Eye (tissue), 1 donor: ENCODE measurements at regions not wholly inside any gene's neighbourhood (a gene's known extent, or its start where the extent isn't known, plus 50 kb on each side); places are given as distances from the start of the nearest gene placed in this dataset.
"Not testable (repeated sequence)": the region's sequence is repeated elsewhere in the genome, so short reads cannot be mapped to it uniquely, and the experiment has no call there.

ENCODE experiments used
- DNase-seq: peaks from one replicate; pipeline ENCODE4 v3.0.0-alpha.2; 2015

DNA sequence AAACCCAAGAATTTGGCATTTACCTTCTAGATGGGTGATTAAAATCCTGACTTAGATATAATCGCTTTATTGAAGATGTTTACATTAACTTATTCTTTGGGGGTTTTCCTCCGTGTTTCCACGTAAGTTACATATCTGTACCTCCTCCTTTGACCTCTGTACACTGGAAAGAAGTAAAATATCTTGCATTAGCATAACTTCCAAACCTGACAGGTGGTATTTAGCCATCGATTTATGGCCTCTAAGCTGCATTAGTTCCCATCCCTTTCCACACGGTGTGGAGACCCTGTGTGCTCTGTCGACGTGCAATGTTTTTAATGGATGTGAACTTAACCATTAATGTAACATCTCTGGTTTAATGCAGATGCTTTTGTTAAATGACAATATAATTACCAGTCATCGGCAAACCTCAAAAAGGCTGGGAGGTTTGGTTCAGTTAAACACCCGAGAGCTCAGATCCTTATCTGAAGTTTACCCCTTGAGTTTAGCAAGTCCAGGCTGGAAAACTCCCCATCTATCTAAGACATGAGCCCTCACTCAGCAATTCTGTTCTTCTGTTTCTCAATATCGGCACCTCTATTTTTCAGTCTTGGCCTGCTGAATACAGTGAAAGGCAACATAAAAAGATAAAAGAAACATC is 295.2 kb downstream of the GATA3 start:
- no peak for DNase-seq

DNA sequence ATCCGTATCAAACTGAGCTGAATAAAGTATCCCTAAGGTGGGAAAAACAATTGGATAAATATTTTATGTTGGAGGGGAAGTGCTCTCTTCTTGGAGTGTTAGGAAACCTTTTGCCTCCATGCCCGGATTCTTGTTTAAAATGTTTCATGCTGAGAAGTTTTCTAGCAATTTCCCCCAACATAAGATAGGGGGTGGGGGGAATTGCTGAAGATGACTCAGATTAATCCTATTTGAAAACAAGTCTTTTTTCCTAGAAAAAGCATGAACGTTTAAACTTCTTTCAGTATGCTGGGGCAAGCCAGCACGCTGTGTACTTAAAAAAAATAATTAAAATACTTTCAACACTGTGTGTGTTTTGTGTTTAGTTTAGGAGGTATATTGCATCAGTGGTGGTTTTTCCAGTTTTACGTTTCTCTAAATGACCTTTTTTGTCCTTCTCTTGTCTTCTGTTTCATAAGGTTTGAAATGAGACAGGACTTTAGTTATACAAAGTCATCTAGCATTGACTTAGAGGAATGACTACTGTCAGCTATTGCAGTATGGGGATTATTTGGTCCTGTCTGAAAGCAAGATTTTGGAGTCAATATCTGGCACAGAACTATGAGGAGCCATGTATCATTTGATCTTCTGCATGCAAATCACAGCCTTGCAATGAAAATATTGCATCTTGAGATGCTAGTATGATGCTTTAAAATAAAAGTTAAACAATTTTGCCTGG is 295.9 kb downstream of the GATA3 start:
- DNase-seq = no peak

DNA sequence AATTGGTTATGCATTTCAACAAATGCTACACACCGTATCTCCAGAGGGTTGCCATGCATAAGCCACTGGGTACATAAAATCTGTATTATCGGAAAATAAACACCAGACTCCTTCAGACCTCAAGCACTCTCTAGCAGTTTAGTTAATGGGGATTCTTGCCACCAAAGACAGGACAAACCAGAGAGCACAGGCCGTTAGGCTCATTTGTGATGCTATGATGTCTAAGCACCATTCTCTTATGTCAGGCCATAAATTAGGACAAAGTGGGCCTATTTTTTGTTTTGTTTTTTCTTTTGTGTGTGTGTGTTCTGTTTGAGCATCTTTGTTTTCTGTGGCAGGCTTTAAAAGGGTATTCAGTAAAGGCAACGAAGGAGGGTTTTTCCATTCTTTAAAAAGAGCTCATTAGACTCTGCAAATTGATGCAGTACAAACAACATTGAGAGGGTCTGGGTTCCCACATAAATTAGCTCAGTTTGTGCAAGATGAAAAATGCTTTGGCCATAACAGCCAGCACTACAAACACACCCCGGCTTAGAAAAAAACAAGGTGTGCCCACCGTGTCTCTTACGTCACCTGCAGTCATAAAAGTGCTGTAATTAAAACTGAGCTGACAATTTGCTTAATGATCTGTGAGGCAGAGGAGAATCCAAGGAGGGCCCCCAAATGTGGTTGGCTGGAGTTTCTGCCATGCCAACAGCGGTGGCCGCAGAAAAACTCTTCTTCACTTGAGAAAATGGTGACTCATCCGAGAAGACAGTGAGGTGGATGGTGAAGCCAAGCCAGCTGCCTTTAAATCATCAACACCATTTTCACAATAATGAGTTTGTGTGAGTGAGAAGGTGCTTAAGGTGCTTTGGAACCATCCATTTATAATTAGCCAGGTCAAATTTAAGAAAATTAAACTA is 297.9 kb downstream of the GATA3 start:
- no peak for DNase-seq

DNA sequence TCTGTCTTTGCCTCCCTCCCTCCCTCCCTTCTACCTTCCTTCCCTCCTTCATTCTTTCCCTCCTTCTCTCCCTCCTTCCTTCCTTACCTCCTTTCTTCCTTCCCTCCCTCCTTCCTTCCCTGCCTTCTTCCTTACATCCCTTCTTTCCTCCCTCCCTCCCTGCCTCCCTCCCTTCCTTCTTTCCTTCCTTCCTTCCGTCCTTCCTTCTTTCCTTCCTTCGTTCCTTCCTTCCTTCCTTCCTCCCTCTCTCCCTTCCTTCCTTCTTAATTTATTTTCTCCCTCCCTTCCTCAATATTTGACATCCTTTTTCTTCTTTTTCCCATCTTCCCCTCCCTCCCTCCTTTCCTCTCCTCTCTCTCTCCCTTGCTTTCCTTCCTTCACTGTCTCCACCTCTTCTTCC is 301.8 kb downstream of the GATA3 start:
- no peak for DNase-seq

DNA sequence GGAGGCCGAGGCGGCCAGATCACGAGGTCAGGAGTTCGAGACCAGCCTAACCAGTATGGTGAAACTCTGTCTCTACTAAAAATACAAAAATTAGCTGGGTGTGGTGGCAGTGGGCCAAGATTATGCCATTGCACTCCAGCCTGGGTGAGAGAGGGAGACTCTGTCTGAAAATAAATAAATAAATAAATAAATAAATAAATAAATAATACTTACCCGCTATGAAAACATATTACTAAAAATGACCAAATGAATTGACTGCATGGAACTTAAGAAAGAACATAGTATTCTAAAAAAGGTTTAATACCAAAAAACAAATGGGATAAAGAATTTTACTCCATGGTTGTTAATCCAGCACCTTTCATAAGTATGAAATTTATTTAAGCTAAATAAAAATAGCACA is 305.0 kb downstream of the GATA3 start:
- no peak for DNase-seq

DNA sequence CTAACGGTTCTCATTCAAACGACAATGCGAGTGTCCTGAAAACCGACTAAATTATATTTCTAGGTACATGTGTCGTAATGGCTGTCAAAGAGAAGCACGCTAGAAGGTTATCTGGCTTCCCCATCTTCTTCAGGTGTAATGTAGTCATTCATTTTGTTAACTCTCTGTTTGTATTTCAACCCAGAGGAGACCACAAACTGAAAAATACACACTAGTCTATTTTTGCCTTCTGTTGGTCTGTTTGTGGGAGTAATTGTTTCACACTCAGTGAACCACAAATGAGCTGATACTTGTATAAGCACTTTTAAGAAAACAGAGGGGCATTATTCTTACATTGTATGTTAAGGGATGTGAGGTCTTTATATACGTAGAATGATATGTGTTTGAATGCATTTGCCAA is 305.9 kb downstream of the GATA3 start:
- DNase-seq = no peak

DNA sequence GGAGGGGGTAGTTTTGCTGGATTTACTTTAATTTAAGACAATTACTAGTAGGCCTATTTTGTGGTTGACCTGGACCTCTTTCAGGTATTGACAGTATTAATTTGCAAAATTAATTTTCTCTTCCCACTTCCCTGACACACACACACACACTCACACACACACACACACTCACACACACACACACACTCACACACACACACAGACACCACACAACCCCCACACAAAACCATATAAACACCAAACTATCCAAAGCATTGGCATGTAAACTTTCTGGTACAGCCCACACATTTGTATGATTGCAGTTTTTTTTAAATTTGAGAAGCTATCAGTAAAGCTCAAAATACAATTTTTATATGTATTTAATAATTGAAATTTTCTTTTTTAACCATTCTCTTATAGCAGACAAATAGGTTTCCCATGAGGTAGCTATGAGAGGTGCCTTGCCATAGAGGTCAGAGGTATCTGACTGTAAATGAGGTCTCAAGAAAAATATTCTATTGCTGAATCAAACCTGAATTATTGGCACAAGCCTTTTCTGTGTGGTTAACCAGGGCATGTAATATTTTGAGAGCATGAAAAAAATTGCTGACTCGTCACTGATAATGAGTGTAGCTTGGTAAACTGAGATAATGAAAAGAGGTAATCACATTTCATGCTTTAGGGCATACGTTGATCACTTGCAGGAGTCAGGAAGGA is 306.5 kb downstream of the GATA3 start:
- no peak for DNase-seq

DNA sequence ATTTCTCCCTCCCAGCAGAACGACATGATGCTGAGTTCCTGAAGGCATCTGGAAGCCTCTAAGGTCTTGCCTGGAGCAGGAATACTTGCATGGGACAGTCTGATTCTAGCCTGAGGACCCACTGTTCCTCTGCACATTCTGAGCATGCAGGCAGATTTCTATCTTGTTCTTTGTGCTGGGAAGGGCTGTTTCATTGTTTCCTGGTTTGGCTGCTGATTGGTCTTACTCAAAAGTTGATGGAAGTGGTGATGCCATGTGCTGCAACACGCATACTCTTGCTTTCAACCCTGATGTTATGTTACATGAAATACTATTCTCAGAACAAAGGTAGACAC is 307.0 kb downstream of the GATA3 start:
- no peak for DNase-seq

DNA sequence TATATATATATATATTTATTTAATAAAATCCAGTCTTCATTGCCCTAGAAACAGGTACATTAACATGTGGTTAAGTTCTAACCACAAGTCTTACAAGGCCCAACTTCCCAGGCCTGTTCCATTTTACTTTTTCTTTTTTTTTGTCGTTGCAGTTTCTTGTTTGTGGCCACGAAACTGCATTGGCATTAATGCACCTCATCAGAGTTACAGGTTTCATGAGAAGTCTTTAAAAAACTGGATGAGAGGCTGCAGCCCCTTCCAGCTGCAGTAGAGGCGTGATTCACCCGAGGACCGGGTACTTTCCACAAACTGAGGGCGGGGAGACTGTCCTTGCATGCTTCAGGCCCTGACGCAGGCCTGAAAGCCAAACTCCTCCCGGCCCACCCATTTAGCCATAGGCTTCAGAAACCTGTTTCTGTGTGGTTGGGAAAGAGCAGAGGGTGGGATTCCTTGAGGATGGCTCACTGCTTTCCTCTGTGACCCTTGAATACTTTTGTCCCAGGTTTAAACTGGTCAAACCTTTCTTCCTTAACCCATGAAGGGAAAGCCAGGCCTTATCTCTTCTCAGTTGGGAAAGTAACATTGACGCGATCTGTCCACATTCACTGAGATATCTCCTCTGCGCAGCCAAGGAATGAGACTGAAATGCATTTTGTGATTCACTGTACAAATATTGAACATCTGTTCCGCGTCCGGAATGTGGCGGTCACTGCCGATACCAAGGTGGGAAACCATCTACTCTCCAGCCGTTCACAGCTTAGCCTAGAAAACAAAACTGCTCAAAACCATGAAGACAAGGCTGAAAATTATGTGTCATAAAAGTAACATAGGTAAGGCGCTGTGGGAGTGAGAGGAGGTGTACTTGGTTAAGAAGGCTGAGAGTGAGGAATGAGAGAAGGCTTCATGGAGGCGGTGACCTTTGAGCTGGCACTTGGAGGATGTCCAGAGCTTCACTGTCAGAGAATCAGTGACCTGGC is 311.7 kb downstream of the GATA3 start:
- DNase-seq = no peak

DNA sequence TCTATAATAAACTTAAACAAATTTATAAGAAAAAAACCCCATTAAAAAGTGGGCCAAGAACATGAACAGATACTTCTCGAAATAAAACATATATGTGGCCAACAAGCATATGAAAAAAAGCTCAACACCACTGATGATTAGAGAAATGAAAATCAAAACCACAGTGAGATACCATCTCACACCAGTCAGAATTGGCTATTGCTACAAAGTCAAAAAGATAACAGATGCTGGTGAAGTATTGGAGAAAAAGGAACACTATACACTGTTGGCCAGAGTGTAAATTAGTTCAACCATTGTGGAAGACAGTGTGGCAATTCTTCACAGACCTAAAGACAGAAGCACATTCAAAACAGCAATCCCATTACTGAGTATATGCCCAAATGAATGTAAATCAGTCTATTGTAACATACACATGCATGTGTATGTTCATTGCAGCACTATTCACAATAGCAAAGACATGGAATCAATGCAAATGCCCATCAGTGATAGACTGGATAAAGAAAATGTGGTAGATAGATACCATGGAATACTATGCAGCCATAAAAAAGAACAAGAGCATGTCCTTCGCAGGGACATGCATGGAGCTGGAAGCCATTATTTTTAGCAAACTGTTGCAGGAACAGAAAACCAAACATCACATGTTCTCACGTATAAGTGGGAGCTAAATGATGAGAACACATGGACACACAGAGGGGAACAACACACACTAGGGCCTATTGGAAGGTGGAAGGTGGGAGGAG is 313.4 kb downstream of the GATA3 start:
- not testable (repeated sequence) for DNase-seq

DNA sequence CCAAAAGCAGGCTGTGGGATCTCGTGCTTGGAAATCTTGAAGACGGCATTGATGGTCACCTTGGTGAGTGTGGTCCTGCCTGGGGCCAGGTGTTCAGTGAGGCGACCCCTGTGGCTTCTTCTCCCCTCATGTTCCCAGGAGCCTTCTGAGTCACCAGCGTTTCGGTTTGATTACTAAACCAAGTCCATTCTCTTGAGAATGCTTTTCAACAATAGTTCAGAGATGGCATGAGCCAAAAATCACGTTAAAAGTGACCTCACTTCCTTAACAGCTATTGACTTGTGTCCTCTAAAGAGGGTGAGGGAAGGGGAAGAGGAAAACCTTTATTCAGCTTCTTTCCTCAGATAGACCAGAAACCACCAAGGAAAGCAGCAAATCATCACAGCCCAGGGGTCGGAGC is 315.2 kb downstream of the GATA3 start:
- DNase-seq = no peak

DNA sequence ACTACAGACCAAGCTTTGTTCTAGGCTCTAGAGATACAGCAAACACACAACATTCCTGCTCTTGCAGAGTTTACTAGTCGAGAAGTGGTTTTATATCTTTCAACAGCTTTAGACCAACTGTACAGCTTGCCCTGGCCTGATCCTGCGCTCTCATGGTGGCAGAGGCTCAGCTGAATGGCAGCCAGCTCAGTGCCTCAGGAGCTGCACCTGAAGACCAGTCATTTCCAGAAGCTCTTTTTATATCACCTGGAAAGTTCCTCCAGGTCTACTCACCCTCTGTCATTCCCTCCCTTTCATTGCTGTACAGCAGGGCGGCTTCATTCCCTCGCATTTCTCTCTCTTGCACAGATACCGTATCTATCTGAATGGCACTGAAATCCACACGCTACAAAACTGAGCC is 319.8 kb downstream of the GATA3 start:
- DNase-seq = no peak

DNA sequence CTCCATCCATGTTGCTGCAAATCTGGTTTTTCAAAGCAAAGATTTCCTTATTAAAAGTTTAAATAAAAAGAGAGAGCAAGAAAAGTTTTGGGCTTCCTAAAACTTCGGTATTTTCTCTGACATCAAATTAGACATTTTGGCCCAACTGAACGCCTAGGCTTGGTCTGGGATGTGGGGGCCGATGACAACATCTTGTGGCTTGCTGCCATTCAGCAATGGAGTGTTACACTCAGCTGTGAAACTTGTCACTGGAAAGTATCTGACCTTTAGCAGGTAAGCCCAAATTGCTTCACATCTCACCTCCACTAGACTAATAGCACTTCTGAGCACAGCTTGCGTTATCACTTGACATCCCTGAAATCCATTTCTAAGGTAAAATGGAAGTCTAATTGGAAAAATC is 320.6 kb downstream of the GATA3 start:
- DNase-seq = no peak

DNA sequence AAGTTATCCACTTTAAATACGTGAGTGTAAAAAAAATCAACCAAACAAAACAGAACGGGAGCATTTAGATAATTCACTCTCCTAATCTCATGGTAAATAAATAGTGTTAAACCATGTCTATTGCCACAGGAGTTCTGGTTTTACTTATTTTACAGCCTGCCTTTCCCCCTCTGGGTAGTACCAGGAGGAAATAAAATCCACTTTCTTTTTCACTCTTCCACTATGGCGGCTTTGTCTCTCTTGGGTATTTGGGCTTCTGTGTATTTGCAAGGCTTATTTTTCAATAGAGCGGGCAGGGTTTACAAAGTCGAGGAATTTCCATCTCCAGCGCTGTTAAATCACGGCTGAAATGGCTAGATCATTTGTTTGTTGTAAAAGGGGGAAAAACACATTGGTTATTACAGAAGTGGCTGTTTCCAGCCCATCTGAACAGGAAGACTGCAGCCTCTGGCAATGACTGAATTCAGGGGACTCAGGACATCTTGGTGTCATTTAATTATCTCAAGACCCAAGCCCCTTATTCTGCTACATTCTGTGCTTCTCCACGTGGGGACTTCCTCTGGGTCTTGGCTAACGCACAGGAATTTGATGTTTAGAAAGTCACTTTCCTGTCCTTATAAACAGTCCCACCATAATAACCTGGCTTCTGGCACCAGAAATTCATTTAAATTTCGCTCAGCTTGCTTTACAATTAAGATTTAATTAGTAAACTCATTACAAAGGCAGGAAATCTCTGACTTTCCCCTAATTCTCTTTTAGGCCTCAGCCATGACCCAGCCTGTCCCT is 323.9 kb downstream of the GATA3 start:
- peak; percentile 11 for DNase-seq

DNA sequence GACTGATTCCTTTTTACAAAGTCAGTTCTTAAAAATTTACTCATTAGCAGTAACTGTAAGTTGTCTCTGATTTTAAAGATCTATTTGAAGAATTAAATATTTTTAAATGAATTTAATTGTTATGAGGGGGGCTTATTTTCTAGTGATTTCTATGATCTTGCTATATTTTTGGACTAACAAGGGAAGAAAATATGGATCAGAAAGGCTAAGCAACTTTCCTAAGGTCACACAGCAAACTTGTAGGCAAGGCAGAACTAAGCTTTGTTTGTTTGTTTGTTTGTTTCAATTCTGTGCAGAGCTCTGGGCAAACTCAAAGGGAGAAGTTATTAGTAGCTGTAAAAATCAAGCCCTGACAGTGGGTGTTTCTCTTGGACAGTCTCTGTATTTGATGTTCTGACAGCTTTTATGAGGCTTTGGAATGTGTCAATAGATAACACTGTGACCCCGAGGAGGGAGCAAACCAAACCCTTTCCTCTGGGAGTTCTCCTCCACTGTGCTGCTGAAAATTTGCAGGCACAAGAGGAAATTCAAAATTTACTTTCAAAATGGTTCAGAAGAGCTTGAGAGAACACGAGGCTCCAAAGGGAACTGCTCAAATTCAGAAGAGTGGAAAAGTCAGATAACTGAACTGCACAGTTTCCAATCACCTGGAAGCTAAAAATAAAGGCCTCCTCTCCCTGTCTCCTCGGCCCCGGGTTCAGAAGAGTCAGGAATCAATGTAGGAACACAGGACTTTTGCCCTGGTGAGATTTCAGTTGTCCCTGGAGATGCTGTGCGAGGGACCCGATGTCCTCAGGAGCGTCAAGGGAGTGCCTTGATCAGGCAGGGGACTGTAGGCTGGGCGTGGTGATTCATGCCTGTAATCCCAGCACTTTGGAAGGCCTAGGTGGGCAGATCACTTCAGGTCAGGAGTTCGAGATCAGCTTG is 325.7 kb downstream of the GATA3 start:
- no peak for DNase-seq

DNA sequence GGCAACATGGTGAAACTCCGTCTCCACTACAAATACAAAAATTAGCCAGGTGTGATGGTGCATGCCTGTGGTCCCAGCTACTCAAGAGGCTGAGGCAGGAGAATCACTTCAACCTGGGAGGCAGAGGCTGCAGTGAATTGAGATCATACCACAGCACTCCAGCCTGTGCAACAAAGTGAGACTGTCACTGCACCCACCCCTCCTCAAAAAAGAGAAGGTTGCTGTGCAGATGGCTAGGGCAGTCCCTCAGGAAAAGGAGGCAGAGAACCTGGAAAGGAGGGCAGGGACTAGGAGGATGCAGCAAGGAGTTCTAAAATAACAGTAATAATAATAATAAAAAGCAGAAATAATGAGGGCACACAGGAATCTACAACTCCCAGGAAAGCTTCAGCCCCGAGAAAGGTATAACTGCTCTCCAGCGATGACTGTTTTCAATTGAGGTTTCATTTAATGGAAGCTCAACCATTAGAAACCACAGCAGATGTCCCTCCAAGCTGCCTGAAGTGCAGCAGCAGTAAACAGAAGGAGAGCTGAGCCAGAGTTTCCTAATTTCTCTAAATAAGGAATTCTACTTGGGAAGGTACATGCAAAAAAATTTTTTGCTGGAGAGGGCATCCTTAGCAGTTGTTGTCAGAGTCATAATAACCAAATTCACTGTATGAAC is 326.5 kb downstream of the GATA3 start:
- no peak for DNase-seq

DNA sequence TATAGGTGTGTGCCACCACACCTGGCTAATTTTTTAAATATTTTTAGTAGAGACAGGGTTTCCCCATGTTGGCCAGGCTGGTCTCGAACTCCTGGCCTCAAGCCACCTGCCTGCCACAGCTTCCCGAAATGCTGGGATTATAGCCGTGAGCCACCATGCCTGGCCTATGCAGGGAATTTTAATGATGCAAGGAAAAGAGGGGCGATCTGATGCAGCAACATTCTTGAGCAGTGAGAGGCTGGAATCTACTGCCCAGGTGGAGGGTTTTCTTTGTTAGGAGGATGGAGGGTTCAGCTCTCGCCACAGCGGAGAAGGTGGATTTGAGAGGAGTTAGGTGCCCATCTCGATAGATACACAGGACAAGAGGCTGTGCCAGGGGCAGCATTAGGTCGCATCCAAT is 332.3 kb downstream of the GATA3 start:
- no peak for DNase-seq

DNA sequence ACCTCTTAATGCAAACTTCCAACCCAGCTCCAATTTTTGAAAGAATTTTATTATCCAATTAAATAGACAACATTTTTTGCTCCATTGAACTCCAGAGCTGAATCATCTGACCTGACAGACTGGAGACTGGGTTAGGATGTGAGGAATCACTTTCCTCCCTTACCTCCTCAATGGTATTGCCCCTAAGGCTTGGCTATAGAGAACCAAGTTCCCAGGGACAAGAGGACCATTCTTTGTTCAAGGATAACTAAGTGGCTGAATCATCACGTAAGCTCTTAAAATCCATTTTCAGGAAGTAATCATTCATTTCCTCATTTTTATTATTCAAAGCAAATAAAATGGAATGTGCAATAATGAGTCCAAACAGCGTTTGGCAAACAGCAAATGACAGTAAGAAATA is 335.1 kb downstream of the GATA3 start:
- no peak for DNase-seq

DNA sequence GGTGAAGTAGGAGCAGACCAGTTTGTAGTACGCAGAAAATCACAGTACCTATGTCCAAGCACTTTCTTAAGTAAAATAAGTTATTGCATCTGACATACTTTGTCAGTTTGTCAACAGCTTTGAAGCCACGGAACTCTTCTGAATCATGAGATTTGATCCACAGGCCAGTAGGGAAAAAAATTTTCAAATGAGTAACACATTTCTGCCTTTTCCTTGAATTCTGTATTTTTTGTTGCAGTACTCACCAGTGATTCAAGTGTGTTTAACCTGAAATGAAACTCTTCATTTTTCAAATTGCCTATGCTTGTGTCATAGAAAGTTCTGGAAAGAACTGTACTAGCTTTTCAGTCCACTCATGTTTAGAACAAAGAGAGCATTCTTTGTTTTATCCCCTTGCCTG is 337.7 kb downstream of the GATA3 start:
- no peak for DNase-seq
